CD4-positive, alpha-beta T cell treated with Interleukin-1 beta for 1 hour (primary cell): ENCODE measurements at regions not wholly inside any gene's neighbourhood (a gene's known extent, or its start where the extent isn't known, plus 50 kb on each side); places are given as distances from the start of the nearest gene placed in this dataset.
"Not testable (repeated sequence)": the region's sequence is repeated elsewhere in the genome, so short reads cannot be mapped to it uniquely, and the experiment has no call there.

Experiments used
- DNase-seq, 2 donors: peaks; one replicate each; pipeline ENCODE4 v3.0.0-alpha.2; 2020 to 2022

DNA sequence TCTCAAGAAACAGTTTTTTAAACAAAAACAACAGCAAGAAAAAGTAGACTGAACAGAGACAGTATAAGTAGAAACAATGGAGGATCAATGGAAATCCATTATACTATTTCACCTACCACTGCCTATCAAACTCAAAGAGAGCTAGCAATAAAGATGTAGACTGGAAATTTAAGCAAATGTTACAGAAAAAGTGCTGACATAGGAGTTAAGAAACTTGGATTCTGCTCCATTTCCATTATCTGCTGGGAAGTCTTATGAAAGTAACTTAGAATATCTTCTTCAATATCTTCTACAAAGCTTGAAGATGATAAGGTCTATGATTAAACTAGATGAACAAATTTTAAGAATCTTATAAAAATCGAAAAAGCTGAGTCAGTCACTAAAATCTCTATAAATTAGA, 1469.8 kb upstream of the C9orf72 start:
- DNase-seq, result no peak

DNA sequence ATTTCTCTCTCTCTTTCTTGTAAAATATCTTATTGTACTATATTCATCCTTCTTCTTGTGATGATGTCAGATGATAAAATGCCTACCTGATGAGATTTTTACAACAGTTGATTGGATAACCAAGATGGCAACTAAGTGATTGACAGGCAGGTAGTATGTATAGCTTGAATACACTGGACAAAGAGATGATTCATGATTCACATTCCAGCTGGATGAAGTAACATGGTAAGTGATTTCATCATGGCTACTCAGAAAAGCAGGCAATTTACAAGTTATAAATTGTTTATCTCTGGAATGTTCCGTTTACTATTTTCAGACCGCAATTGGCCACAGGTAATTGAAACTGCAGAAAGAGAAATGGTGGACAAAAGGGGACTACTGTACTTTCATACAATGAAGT, 1471.7 kb upstream of the C9orf72 start:
- DNase-seq, result no peak

DNA sequence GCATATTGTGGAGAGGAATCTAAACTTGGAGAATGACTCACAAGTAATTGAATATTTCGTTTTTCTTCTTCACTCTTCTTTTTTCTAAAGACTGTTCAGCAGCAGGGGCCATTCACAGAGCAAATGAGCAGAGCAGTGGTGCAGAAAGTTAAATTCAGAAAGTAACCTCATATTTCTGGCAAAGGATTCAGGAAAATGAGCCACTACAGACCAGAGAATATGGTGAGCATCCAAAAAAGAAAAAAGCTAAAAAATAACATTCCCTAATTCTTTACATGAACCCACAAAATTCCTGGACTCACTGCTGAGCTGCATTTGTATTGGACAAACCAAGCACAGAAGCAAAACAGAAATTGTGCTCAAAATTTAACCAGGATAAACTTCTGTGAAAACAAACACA, 1486.8 kb upstream of the C9orf72 start:
- DNase-seq, result no peak

DNA sequence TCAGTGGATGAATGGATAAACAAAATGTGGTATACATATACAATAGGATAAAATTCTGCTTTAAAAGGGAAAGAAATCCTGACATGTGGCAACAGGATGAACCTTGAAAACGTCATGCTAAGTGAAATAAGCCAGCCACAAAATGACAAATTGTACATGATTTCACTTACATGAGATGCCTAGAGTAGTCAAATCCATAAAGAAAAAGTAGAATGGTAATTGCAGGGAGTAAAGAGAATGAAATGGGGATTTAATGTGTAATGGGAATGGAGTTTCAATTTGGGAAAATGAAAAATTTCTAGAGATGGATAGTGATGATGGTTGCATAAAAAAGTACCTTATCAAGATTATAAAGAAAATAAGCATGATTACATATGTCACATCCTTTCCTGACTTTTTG, 1489.2 kb upstream of the C9orf72 start:
- DNase-seq, result no peak

DNA sequence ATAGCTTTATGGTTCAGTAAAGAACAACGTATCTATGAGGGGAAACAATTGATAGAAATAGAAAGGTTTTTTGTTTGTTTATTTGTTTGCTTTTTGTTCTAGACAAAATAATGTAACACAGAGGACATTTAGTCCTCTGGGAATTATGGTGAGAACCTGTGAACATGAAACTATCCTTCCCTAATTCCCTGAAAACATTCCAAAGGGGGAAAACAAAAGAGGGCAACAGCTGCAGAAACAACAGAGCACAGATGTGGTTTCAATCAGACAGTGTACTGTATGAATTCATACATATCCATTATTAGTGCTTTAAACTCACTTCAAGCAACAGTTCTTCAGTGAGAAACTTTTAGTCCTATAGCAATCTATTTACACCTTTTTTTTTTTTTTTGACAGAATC, 1489.8 kb upstream of the C9orf72 start:
- no peak for DNase-seq

DNA sequence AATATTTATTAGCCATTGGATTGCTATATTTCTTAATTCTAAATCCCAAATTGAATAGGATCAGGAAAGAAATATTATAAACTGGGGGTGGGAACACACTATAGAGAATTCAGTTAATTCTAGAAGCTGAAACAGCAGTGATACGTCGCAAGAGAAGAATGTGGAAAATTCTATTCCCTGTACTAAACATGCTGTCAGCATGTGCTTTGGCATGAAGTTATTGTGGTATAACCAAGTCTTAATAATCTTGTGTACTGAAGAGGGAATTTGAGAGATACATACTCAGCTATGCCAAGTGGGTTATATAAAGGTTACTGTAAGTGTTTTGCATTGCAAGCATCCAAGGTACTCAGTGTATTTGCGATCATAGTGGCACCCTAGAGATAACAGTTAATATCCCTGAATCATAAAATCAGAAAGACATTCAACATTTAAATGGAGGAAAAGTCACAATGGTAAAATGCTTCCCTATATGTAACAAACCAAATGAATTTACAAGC, 1492.9 kb upstream of the C9orf72 start:
- no peak for DNase-seq

DNA sequence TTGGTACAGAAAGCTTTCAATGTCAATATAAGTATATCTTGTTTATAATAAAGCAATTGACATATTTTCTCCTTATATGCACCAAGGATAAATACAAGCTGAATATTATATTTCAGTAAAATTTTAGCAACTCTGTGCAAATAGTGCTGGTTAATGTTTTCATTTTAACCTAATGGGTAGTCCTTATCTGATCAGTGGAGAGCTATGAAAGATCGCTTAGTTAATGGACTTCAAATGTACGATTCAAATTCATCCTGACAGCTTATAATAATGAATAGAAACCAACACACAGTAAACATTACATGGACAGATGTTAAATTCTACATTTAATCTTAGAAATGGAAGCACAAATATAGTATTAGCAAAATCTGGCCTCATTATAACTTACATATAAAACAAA, 1495.2 kb upstream of the C9orf72 start:
- no peak for DNase-seq

DNA sequence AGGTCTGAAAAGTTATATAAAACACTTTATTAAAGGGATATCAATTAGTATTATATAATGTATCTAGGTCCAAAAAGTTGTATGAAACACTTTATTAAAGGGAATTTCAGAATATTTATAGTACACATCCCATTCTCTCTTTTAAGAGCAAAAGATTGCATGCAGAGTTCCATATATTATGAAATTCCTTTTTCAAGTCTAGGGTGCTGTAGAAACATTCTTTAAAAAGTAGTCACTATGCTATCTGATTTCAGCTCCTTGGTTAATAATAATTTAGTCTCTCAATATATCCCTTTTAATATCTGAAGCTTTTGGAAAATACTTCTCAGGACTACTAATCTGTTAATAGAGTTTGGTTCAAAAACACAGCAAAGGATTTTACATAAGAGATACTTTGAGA, 1496.1 kb upstream of the C9orf72 start:
- no peak for DNase-seq

DNA sequence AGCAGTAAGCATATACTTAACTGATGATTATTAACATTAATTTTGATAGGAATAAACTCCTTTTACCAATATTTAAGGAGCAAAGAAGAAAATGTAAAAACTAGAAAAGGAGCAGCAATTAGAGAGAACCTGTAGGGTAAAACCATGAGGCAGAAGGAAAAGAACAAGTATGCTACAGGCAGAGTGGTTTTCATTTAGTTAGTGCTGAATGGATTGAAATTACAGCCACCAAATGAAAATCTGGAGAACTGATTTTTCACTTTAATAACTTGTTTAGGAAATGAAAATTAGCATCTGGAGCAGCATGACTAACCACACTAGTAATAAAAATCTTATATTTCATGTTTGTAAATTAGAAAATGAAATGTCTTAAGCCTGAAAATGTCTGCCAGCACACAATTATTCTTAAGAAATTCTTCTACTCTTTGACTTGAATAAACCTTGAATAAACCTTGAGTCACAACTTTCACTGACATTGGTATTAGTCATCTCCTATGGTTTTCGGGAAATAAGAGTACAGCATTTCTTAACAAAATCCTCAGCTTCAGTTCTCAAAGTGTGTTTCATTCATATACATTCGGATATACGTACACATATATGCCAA, 1504.9 kb upstream of the C9orf72 start:
- no peak for DNase-seq

DNA sequence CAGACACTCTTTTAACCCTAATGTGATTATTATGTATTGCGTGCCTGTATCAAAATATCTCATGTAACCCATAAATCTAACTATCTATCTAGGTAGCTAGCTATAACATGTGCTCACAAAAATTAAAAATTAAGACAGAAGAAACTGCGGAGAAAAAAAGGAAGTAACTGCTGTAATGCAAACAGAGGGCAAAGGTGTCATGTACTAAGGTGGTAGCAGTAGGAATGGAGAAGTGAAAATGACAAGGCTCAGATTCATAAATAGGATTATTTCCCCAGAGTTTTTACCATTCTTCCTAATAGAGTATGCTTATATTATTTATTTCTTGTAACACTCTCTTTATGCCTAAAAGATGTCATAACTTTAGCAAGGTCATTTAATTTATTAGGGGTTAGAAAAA, 1527.5 kb upstream of the C9orf72 start:
- DNase-seq, result no peak

DNA sequence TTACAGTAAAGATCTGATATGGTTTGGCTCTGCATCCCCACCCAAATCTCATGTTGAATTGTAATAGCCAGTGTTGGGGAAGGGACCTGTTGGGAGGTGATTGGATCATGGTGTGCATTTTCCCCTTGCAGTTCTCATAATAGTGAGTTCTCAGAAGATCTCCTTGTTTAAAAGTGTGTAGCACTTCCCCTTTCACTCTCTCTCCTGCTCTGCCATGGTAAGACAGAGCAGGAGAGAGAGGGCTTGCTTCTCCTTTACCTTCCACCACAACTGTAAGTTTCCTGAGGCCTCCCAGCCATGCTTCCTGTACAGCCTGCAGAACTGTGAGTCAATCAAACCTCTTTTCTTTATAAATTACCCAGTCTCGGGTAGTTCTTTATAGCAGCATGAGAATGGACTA, 1530.9 kb upstream of the C9orf72 start:
- DNase-seq, result not testable (repeated sequence)

DNA sequence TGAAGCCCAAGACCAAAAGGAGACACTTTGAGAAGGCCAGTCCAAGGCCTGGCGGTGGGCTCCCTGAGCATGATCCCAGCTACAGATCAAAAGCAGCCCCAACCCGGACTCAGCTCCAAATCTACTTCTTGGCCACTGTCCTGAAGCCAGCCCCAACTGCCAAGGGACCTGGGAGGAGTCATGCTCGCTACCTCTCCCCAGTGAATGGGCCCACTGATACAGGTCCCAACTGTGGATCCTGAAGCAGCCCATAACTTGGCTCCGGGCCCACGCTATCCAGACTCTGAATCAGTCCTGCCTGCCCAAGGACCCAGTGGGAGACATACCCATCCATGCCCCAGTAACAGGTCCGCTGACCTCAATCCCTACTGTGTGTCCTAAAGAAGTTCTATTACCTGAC, 1545.3 kb upstream of the C9orf72 start:
- DNase-seq, result no peak

DNA sequence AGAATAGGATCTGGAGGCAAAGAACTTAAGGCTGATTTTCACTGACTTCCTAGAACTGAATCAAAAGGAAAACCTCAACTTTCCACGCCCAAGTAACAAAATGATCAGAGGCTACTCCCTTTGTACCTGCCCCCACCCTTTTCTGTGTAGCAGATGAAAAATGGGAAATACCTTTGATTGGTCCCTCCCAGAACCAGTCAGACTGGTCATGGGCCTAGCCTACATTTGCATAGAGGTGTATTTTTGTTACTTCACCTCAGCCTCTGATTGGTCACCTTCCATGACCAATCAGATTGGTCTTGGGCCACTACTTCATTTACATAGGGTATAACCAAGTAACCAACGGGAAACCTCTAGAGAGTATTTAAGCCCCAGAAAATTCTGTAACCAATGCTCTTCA, 1553.5 kb upstream of the C9orf72 start:
- DNase-seq, result no peak

DNA sequence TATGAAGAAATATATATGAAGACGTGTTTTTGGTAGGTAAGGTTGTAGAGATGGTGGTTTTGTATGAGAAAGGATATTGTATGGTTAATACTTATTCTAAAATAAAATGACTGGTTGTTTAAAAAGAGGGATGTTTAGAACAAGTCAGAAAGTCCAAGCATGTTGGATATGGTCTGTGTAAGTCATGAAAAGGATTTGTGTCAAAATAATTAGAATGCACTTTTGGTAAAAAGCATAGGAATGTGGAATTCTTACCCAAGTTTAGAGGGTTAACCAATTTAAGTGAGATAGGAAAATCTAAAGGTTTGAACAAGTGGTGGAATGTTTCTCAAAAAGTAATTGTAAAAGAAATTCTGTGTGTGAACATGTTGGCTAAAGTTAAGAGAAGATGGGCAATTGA, 1556.5 kb upstream of the C9orf72 start:
- DNase-seq, result no peak

DNA sequence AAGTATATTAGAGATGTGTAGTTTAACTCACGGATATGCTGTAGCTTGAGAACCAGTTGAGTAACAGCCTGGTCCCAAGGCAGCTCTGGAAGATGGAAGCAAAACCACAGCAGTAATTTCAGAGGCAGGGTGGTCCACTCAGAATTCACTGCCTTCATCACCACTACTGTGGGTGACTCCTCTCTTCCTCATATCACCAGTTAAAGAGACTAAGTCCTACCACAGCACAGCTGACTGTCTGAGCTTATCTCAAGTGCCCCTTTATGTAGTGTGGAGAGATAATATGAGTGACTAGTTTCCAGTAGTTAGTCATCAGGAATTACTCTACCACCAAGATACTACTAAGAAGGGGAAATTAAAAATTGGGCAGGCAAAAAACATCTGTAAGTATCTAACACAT, 1571.2 kb upstream of the C9orf72 start:
- no peak for DNase-seq

DNA sequence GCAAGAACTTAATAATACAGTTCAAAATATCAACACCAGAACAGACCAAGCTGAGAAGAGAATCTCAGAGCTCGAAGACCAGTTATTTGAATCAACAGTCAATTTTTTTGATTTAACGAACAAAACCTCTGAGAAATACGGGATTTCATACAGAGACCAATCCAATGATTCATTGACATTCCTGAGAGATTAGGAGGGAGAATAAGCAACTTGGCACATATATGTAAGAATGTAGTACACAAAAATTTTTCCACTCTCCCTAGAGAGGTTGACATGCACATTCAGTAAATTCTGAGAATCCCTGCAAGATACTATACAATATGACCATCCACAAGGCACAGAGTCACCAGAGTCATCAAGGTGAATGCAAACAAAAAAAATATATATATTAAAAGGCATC, 1577.3 kb upstream of the C9orf72 start:
- no peak for DNase-seq

DNA sequence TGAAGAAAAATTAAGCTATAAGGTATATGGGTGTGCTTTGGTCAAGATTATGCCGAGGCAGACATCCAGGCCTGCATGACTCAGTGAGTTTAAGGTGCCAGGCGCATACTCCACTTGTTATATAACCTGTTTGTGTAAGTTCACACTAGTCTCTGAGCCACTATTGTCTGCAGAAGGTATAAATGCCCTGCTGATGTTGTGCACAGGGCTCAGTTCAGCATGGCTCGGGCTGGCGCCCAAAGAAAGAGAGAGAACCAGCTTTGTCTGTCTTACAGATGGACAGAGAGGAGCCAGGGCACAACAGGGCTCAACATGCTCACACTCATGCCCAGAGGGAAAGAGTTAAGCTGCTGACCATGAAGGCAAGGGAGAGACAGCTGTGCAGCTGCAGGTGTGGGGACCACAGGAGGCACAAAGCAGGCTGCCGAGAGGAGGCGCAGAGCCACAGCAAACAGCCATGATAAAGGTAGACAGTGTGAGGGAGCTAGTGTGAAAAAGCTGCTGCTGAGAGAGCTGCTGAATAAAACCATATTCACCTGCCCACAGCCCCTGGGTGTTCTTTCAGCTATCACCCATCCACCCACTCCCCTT, 1587.6 kb upstream of the C9orf72 start:
- no peak for DNase-seq

DNA sequence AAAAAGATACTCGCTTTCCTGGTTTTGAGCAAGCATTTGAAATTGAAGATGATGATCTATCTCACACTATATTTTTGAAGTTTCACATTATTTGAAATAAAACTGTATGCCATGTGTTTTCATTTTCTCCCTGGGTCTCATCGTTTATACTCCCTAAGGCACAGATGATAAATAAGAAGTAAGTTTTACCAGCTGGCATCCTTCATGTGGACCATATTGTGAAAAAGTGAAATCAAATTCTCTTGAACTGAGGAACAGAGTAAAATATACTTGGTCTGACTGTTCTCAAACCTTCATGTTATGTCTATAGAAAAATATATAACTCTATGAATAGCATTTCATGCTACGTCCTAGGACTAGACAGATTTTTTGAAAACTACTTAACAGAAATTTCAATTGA, 1600.9 kb upstream of the C9orf72 start:
- DNase-seq, result no peak

DNA sequence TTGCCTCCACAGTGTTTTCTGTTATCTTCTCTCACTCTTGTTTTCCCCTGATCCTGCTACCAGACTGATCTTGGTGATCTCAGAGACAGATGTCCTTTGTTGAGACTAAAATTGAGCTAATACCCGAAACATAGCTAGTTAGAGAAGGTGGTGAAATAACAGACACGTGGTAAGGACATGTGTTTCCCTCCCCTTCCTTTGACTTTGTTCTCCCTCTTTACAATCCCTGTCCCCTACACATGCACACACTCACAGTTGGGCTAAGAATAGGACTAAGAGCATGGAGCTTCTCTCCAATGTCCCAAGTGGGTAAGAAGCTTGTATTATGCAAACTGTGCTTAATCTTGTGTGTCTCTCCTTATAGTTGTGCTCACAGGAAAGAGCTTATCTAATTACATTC, 1603.0 kb upstream of the C9orf72 start:
- DNase-seq, result no peak

DNA sequence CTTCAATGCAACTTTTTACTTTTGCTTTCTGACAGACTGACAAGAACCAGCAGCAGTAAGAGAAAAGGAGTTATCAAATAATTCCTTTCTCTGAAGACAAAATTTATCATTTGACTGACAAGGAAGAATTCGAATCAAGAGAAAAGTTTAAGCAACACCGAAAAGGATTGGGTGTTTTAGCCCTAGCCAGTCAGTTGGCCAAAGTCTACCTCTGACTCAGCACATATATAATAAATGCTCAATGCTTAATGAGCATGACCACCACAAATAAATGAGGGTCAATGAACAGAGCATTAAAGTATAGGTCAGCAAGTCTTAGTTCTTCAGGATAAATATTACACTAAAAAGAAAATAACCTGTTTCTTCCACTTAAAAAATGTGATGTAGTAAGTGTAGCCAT, 1603.5 kb upstream of the C9orf72 start:
- no peak for DNase-seq

DNA sequence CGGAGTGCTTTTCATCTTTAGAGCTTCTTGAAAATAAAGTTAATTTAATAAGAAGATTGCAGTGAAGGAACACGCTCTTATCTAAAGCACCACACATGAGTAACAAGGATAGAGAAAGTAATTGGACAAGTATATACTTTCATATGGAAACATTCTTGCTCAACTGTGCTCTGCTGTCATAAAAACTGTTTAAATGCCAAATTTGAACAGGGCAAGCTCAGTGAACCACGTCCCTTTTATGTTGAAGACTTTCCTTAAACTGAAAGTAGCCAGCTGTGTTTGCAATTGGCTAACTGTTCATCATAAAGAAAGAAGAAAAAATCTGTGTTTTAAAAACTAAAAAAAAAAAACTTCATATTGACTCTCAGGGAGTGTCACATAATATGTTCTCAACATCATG, 1610.7 kb upstream of the C9orf72 start:
- no peak for DNase-seq

DNA sequence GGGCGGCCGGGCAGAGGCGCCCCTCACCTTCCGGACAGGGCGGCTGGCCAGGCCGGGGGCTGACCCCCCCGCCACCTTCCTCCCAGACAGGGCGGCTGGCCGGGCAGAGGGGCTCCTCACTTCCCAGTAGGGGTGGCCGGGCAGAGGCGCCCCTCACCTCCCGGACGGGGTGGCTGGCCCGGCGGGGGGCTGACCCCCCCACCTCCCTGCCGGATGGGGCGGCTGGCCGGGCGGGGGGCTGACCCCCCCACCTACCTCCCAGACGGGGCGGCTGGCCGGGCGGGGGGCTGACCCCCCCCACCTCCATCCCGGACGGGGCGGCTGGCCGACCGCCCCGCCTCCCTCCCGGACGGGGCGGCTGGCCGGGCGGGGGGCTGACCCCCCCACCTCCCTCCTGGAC, 1615.5 kb upstream of the C9orf72 start:
- DNase-seq, result not testable (repeated sequence)

DNA sequence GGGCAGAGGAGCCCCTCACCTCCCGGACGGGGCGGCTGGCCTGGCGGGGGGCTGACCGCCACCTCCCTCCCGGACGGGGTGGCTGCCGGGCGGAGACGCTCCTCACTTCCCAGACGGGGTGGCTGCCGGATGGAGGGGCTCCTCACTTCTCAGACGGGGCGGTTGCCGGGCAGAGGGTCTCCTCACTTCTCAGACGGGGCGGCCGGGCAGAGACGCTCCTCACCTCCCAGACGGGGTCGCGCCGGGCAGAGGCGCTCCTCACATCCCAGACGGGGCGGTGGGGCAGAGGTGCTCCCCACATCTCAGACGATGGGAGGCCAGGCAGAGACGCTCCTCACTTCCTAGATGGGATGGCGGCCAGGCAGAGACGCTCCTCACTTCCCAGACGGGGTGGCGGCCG, 1615.9 kb upstream of the C9orf72 start:
- DNase-seq, result not testable (repeated sequence)

DNA sequence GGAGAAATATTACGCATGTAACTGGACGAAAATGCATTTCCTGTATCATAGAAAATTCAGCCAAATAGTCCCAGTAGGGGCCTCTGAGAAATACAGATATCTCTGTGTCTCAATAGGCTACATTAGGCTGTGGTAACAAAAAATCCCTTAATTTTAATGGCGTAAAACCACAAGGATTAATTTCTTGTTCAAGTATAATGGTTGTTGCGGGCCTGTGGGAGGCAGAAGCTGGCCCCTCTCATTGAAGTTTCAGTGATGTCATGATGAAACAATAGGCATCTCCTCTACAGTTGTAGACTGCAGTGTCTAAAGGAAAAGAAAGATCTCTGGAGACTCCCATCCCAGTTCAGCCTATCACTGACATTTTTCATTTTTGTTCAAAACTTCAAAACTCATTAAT, 1625.6 kb upstream of the C9orf72 start:
- no peak for DNase-seq

DNA sequence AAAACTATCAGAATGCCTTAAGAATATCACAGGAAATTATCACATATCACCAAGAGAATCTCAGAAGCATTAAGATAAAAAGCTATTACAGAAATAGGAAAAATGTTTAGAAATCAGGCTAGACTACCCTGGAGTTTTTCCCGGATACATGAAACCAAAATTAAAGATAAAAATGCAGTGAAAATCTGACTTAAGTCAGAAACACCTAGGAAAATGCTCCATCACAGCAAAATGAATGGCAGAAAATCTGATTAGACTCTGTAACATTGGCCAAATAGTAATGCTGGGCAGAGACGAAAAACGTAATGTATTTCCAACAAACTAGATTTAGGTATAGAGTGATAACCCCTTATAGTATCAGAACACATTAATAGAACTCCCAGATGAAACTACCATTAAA, 1626.7 kb upstream of the C9orf72 start:
- no peak for DNase-seq
